ENCODE measurements at regions not wholly inside any gene's neighbourhood (a gene's known extent, or its start where the extent isn't known, plus 50 kb on each side); places are given as distances from the start of the nearest gene placed in this dataset.

- CTCF ChIA-PET, result no interaction called here
- DNase-seq (ENCODE audit: extremely low spot score), result no peak
- POLR2A ChIA-PET, result no interaction called here
- no peak for TF ChIP-seq SUZ12 (IDR thresholded peaks at IDR 0.05)
- no peak for TF ChIP-seq SP1 (IDR thresholded peaks at IDR 0.05)
- TF ChIP-seq FOXA1 (IDR thresholded peaks at IDR 0.05), result no peak
- TF ChIP-seq ELF4 (IDR thresholded peaks at IDR 0.05), result no peak
- TF ChIP-seq ARNT (IDR thresholded peaks at IDR 0.05), result no peak
- TF ChIP-seq LEF1 (IDR thresholded peaks at IDR 0.05; ENCODE audit: borderline replicate concordance), result no peak
- no peak for TF ChIP-seq FOXK2 (IDR thresholded peaks at IDR 0.05)
- TF ChIP-seq, protein P1, sequence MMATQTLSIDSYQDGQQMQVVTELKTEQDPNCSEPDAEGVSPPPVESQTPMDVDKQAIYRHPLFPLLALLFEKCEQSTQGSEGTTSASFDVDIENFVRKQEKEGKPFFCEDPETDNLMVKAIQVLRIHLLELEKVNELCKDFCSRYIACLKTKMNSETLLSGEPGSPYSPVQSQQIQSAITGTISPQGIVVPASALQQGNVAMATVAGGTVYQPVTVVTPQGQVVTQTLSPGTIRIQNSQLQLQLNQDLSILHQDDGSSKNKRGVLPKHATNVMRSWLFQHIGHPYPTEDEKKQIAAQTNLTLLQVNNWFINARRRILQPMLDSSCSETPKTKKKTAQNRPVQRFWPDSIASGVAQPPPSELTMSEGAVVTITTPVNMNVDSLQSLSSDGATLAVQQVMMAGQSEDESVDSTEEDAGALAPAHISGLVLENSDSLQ (IDR thresholded peaks at IDR 0.05), result no peak
- TF ChIP-seq BHLHE40 (IDR thresholded peaks at IDR 0.05; ENCODE audit: borderline replicate concordance), result no peak
- TF ChIP-seq NFRKB (IDR thresholded peaks at IDR 0.05), result no peak
- TF ChIP-seq L3MBTL2 (conservative IDR thresholded peaks at IDR 0.05), result no peak
- no peak for TF ChIP-seq FOXM1 (IDR thresholded peaks at IDR 0.05; ENCODE audit: borderline replicate concordance)
- no peak for TF ChIP-seq CTBP1 (IDR thresholded peaks at IDR 0.05; ENCODE audit: borderline replicate concordance)
- no peak for TF ChIP-seq TARDBP (IDR thresholded peaks at IDR 0.05)
- TF ChIP-seq HDGF (IDR thresholded peaks at IDR 0.05; ENCODE audit: borderline replicate concordance), result no peak
- TF ChIP-seq ZNF384 (IDR thresholded peaks at IDR 0.05), result no peak
Measured at GRCh38 chr7:17467386-17467945, 169.0 kb downstream of the AHR start.

DNA sequence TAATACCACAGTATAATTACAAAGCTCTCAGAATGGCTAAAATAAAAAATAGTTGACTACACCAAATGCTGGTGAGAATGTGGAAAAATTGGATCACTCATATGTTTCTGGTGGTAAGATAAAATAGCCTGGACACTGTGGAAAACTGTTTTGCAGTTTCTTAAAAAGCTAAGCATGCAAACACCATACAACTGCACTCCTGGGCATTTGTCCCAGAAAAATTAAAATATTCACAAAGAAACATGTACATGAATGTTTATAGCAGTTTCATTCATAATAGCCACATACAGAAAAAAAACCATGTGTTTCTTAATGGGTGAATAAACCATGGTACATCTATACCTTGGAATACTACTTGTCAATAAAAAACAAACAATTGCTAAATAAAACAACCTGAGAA, 172.9 kb downstream of the AHR start:
- POLR2A ChIA-PET, result no interaction called here
- DNase-seq (ENCODE audit: extremely low spot score), result no peak
- CTCF ChIA-PET, result no interaction called here
- TF ChIP-seq L3MBTL2 (conservative IDR thresholded peaks at IDR 0.05) (no peak), ARNT (IDR thresholded peaks at IDR 0.05) (no peak), FOXM1 (IDR thresholded peaks at IDR 0.05; ENCODE audit: borderline replicate concordance) (no peak), ZNF384 (IDR thresholded peaks at IDR 0.05) (no peak)

- POLR2A ChIA-PET, result no interaction called here
- TF ChIP-seq SUZ12 (IDR thresholded peaks at IDR 0.05) (no peak), ZNF384 (IDR thresholded peaks at IDR 0.05) (no peak), ELF4 (IDR thresholded peaks at IDR 0.05) (no peak), TARDBP (IDR thresholded peaks at IDR 0.05) (no peak), FOXA1 (IDR thresholded peaks at IDR 0.05) (no peak), ARNT (IDR thresholded peaks at IDR 0.05) (no peak), LEF1 (IDR thresholded peaks at IDR 0.05; ENCODE audit: borderline replicate concordance) (no peak), NFRKB (IDR thresholded peaks at IDR 0.05) (no peak), CTBP1 (IDR thresholded peaks at IDR 0.05; ENCODE audit: borderline replicate concordance) (no peak), BHLHE40 (IDR thresholded peaks at IDR 0.05; ENCODE audit: borderline replicate concordance) (no peak), FOXK2 (IDR thresholded peaks at IDR 0.05) (no peak), FOXM1 (IDR thresholded peaks at IDR 0.05; ENCODE audit: borderline replicate concordance) (no peak), HDGF (IDR thresholded peaks at IDR 0.05; ENCODE audit: borderline replicate concordance) (no peak), SP1 (IDR thresholded peaks at IDR 0.05) (no peak), L3MBTL2 (conservative IDR thresholded peaks at IDR 0.05) (no peak)
- TF ChIP-seq, protein P1 (IDR thresholded peaks at IDR 0.05), result no peak
- DNase-seq (ENCODE audit: extremely low spot score), result no peak
- CTCF ChIA-PET, result interaction anchor here (0.7 kb wide), 1 partner anchor 104 kb away, joined by 4 read pairs; no protein-coding TSS in a partner anchor
Measured at GRCh38 chr7:17472518-17472917, 174.1 kb downstream of the AHR start.

GRCh38 chr7:17472939-17473338, 174.5 kb downstream of the AHR start:
- POLR2A ChIA-PET, result no interaction called here
- CTCF ChIA-PET, result interaction anchor here (0.7 kb wide), 1 partner anchor 104 kb away, joined by 4 read pairs; no protein-coding TSS in a partner anchor
- DNase-seq (ENCODE audit: extremely low spot score), result no peak
- TF ChIP-seq ARNT (IDR thresholded peaks at IDR 0.05), result no peak

- peak; percentile 58 for DNase-seq (ENCODE audit: extremely low spot score)
- ChIA-PET POLR2A (no interaction called here), CTCF (interaction anchor here (0.9 kb wide), 1 partner anchor 50 kb away, joined by 4 read pairs; no protein-coding TSS in a partner anchor)
- TF ChIP-seq LEF1 (IDR thresholded peaks at IDR 0.05; ENCODE audit: borderline replicate concordance) (no peak), FOXM1 (IDR thresholded peaks at IDR 0.05; ENCODE audit: borderline replicate concordance) (no peak), FOXA1 (IDR thresholded peaks at IDR 0.05) (no peak), SUZ12 (IDR thresholded peaks at IDR 0.05) (no peak)
- TF ChIP-seq, protein P1 (IDR thresholded peaks at IDR 0.05), result no peak
Measured at GRCh38 chr7:17474724-17475344, 176.4 kb downstream of the AHR start.

- POLR2A ChIA-PET, result no interaction called here
- TF ChIP-seq SUZ12 (IDR thresholded peaks at IDR 0.05), result no peak
- TF ChIP-seq LEF1 (IDR thresholded peaks at IDR 0.05; ENCODE audit: borderline replicate concordance), result no peak
- DNase-seq (ENCODE audit: extremely low spot score), result no peak
- CTCF ChIA-PET, result no interaction called here
Measured at GRCh38 chr7:17477182-17477581, 178.7 kb downstream of the AHR start.

GRCh38 chr7:17481118-17481517, 182.7 kb downstream of the AHR start:
- no peak for TF ChIP-seq ELF4 (IDR thresholded peaks at IDR 0.05)
- TF ChIP-seq FOXK2 (IDR thresholded peaks at IDR 0.05), result no peak
- TF ChIP-seq, protein P1 (IDR thresholded peaks at IDR 0.05), result no peak
- TF ChIP-seq FOXA1 (IDR thresholded peaks at IDR 0.05), result no peak
- no peak for TF ChIP-seq CTBP1 (IDR thresholded peaks at IDR 0.05; ENCODE audit: borderline replicate concordance)
- no peak for TF ChIP-seq BHLHE40 (IDR thresholded peaks at IDR 0.05; ENCODE audit: borderline replicate concordance)
- no peak for TF ChIP-seq NFRKB (IDR thresholded peaks at IDR 0.05)
- no peak for TF ChIP-seq HDGF (IDR thresholded peaks at IDR 0.05; ENCODE audit: borderline replicate concordance)
- TF ChIP-seq FOXM1 (IDR thresholded peaks at IDR 0.05; ENCODE audit: borderline replicate concordance), result no peak
- TF ChIP-seq SP1 (IDR thresholded peaks at IDR 0.05), result no peak
- TF ChIP-seq ZNF384 (IDR thresholded peaks at IDR 0.05), result no peak
- no peak for TF ChIP-seq TARDBP (IDR thresholded peaks at IDR 0.05)
- TF ChIP-seq SUZ12 (IDR thresholded peaks at IDR 0.05), result no peak
- TF ChIP-seq L3MBTL2 (conservative IDR thresholded peaks at IDR 0.05), result no peak
- TF ChIP-seq LEF1 (IDR thresholded peaks at IDR 0.05; ENCODE audit: borderline replicate concordance), result no peak
- TF ChIP-seq ARNT (IDR thresholded peaks at IDR 0.05), result no peak
- POLR2A ChIA-PET, result no interaction called here
- DNase-seq (ENCODE audit: extremely low spot score), result no peak
- CTCF ChIA-PET, result no interaction called here
